ENCODE measurements at regions not wholly inside any gene's neighbourhood (a gene's known extent, or its start where the extent isn't known, plus 50 kb on each side); places are given as distances from the start of the nearest gene placed in this dataset.

DNA sequence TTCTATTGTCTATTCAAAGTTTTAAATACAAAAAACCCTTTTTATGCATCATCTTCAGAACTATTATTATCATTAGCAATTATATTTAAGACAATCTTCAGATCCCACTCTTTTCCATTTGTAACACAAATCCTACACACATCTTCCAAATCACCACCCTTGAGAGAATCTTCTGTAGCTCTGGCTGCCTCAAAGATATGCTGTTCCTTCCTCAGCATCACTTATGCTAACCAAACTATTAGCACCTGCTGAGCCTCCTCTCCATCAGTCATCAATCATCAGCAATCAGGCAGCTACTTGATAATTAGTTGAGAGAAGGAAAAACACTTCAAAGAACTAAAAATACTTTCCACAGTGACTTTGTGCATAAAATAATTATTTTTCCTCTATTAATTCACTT lies 1082.2 kb downstream of the C4orf33 start:
- no peak for TF ChIP-seq EZH2 (IDR thresholded peaks at IDR 0.05; ENCODE audit: low read length, missing control alignments)
- TF ChIP-seq, protein P1, sequence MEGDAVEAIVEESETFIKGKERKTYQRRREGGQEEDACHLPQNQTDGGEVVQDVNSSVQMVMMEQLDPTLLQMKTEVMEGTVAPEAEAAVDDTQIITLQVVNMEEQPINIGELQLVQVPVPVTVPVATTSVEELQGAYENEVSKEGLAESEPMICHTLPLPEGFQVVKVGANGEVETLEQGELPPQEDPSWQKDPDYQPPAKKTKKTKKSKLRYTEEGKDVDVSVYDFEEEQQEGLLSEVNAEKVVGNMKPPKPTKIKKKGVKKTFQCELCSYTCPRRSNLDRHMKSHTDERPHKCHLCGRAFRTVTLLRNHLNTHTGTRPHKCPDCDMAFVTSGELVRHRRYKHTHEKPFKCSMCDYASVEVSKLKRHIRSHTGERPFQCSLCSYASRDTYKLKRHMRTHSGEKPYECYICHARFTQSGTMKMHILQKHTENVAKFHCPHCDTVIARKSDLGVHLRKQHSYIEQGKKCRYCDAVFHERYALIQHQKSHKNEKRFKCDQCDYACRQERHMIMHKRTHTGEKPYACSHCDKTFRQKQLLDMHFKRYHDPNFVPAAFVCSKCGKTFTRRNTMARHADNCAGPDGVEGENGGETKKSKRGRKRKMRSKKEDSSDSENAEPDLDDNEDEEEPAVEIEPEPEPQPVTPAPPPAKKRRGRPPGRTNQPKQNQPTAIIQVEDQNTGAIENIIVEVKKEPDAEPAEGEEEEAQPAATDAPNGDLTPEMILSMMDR (conservative IDR thresholded peaks at IDR 0.05 in 1 of 2, IDR thresholded peaks at IDR 0.05 in 1 of 2; ENCODE audit: low read depth in 1 of 2, low read length in 2 of 2) = no peak
- H2AFZ ChIP-seq (ENCODE audit: low read length) = no peak overlapping the region
- no peaks in the 10 kb centered on the region for H4K20me1 ChIP-seq (ENCODE audit: control insufficient read depth, extremely low read depth, insufficient read depth, low read length)
- no peak overlapping the region for H3K9ac ChIP-seq (ENCODE audit: insufficient read depth, low read length)
- H3K79me2 ChIP-seq (ENCODE audit: control insufficient read depth, insufficient read depth, low read length) = no peaks in the 10 kb centered on the region
- no peak for DNase-seq (ENCODE audit: low read depth in 2 of 2)
- no peaks in the 10 kb centered on the region for H3K9me3 ChIP-seq (ENCODE audit: control insufficient read depth, insufficient read depth, low read depth, low read length)
- H3K4me2 ChIP-seq (ENCODE audit: extremely low read depth, insufficient read depth, low read length) = no peak overlapping the region
- no peak overlapping the region for H3K27ac ChIP-seq (ENCODE audit: insufficient read depth, low read length)
- no peak overlapping the region for H3K4me3 ChIP-seq (replicated peaks in 1 of 4; ENCODE audit: control extremely low read depth in 1 of 4, insufficient read depth in 1 of 4, low read depth in 3 of 4, low read length in 4 of 4)
- no peaks in the 10 kb centered on the region for H3K27me3 ChIP-seq (ENCODE audit: control insufficient read depth, insufficient read depth, low read length)
- H3K36me3 ChIP-seq (ENCODE audit: control insufficient read depth, insufficient read depth, low read length) = no peaks in the 10 kb centered on the region
- no peaks in the 10 kb centered on the region for H3K4me1 ChIP-seq (ENCODE audit: control insufficient read depth, extremely low read depth, insufficient read depth, low read length)

GRCh38 chr4:130183096-130183495 lies 1087.1 kb downstream of the C4orf33 start:
- no peak overlapping the region for H3K27ac ChIP-seq (ENCODE audit: insufficient read depth, low read length)
- no peak overlapping the region for H3K4me3 ChIP-seq (replicated peaks in 1 of 4; ENCODE audit: control extremely low read depth in 1 of 4, insufficient read depth in 1 of 4, low read depth in 3 of 4, low read length in 4 of 4)
- H3K9me3 ChIP-seq (ENCODE audit: control insufficient read depth, insufficient read depth, low read depth, low read length) = no peaks in the 10 kb centered on the region
- H3K9ac ChIP-seq (ENCODE audit: insufficient read depth, low read length) = no peak overlapping the region
- no peak for TF ChIP-seq EZH2 (IDR thresholded peaks at IDR 0.05; ENCODE audit: low read length, missing control alignments)
- TF ChIP-seq, protein P1 (conservative IDR thresholded peaks at IDR 0.05 in 1 of 2, IDR thresholded peaks at IDR 0.05 in 1 of 2; ENCODE audit: low read depth in 1 of 2, low read length in 2 of 2) = no peak
- H3K4me2 ChIP-seq (ENCODE audit: extremely low read depth, insufficient read depth, low read length) = no peak overlapping the region
- H3K4me1 ChIP-seq (ENCODE audit: control insufficient read depth, extremely low read depth, insufficient read depth, low read length) = no peaks in the 10 kb centered on the region
- H4K20me1 ChIP-seq (ENCODE audit: control insufficient read depth, extremely low read depth, insufficient read depth, low read length) = no peaks in the 10 kb centered on the region
- no peaks in the 10 kb centered on the region for H3K36me3 ChIP-seq (ENCODE audit: control insufficient read depth, insufficient read depth, low read length)
- peak in 1 of 2 donors; percentile 1 for DNase-seq (ENCODE audit: low read depth in 2 of 2)
- no peaks in the 10 kb centered on the region for H3K79me2 ChIP-seq (ENCODE audit: control insufficient read depth, insufficient read depth, low read length)
- no peaks in the 10 kb centered on the region for H3K27me3 ChIP-seq (ENCODE audit: control insufficient read depth, insufficient read depth, low read length)
- no peak overlapping the region for H2AFZ ChIP-seq (ENCODE audit: low read length)

- Histone ChIP-seq H3K9ac (ENCODE audit: insufficient read depth, low read length) (no peak overlapping the region), H3K79me2 (ENCODE audit: control insufficient read depth, insufficient read depth, low read length) (no peaks in the 10 kb centered on the region), H4K20me1 (ENCODE audit: control insufficient read depth, extremely low read depth, insufficient read depth, low read length) (no peaks in the 10 kb centered on the region), H3K4me2 (ENCODE audit: extremely low read depth, insufficient read depth, low read length) (no peak overlapping the region), H2AFZ (ENCODE audit: low read length) (no peak overlapping the region), H3K36me3 (ENCODE audit: control insufficient read depth, insufficient read depth, low read length) (no peaks in the 10 kb centered on the region), H3K27me3 (ENCODE audit: control insufficient read depth, insufficient read depth, low read length) (no peaks in the 10 kb centered on the region), H3K9me3 (ENCODE audit: control insufficient read depth, insufficient read depth, low read depth, low read length) (no peaks in the 10 kb centered on the region), H3K27ac (ENCODE audit: insufficient read depth, low read length) (no peak overlapping the region), H3K4me3 (replicated peaks in 1 of 4; ENCODE audit: control extremely low read depth in 1 of 4, insufficient read depth in 1 of 4, low read depth in 3 of 4, low read length in 4 of 4) (no peak overlapping the region), H3K4me1 (ENCODE audit: control insufficient read depth, extremely low read depth, insufficient read depth, low read length) (no peaks in the 10 kb centered on the region)
- TF ChIP-seq, protein P1 (conservative IDR thresholded peaks at IDR 0.05 in 1 of 2, IDR thresholded peaks at IDR 0.05 in 1 of 2; ENCODE audit: low read depth in 1 of 2, low read length in 2 of 2) = no peak
- no peak for TF ChIP-seq EZH2 (IDR thresholded peaks at IDR 0.05; ENCODE audit: low read length, missing control alignments)
- DNase-seq (ENCODE audit: low read depth in 2 of 2) = no peak
These were observed 1087.8 kb downstream of the C4orf33 start for GRCh38 chr4:130183766-130184165.

All from fibroblast of lung (primary cell).